Tibial nerve (tissue), 4 donors: ENCODE measurements at regions not wholly inside any gene's neighbourhood (a gene's known extent, or its start where the extent isn't known, plus 50 kb on each side); places are given as distances from the start of the nearest gene placed in this dataset.

Experiments used
- EP300 ChIP-seq, 2 donors: sonication (generic); formaldehyde crosslinking; IDR thresholded peaks; one replicate each; pipeline ENCODE4 v1.6.1; 2017; ENCODE audit warnings: antibody characterized with exemption in 2 of 2, mild to moderate bottlenecking in 1 of 2
- POLR2A ChIP-seq, 2 donors: fragments of 450-650 bp; IDR thresholded peaks; one replicate each; pipeline ENCODE4 v1.6.1; 2017; ENCODE audit warnings: antibody characterized with exemption in 2 of 2, mild to moderate bottlenecking in 2 of 2, moderate library complexity in 2 of 2
- TF ChIP-seq, protein P1 (sequence below), 5 experiments: fragments of 200-600 bp in 3 of 5; fragments of 450-650 bp in 2 of 5; sonication (generic) in 3 of 5; IDR thresholded peaks; one replicate each; pipeline ENCODE4 v1.5.1; 2016 to 2019; ENCODE audit warnings: antibody characterized with exemption in 5 of 5, mild to moderate bottlenecking in 3 of 5, moderate library complexity in 2 of 5

DNA sequence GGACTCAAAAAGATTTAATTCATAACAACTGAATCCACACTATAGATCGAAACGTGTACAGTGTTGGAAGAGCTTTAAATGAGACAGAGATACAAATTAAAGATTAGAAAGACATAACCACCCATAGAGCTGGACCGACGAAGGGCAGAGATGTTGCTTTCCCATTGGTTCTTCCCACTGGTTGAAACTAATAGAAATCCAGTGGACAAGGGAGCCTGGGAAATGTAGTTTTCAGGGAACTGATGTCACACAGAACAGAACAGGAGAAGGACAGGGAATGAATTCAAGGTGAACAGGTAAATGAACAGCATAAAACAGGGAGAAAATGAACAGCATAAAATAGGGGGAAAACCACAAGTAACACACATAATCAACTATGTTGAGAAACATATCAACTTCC, 328.7 kb downstream of the ZNF621 start:
- TF ChIP-seq, protein P1, sequence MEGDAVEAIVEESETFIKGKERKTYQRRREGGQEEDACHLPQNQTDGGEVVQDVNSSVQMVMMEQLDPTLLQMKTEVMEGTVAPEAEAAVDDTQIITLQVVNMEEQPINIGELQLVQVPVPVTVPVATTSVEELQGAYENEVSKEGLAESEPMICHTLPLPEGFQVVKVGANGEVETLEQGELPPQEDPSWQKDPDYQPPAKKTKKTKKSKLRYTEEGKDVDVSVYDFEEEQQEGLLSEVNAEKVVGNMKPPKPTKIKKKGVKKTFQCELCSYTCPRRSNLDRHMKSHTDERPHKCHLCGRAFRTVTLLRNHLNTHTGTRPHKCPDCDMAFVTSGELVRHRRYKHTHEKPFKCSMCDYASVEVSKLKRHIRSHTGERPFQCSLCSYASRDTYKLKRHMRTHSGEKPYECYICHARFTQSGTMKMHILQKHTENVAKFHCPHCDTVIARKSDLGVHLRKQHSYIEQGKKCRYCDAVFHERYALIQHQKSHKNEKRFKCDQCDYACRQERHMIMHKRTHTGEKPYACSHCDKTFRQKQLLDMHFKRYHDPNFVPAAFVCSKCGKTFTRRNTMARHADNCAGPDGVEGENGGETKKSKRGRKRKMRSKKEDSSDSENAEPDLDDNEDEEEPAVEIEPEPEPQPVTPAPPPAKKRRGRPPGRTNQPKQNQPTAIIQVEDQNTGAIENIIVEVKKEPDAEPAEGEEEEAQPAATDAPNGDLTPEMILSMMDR (IDR thresholded peaks at IDR 0.05) = no peak
- TF ChIP-seq POLR2A (IDR thresholded peaks at IDR 0.05) = no peak
- TF ChIP-seq EP300 (IDR thresholded peaks at IDR 0.05) = no peak
